HG02642 (cell line): ENCODE measurements at regions not wholly inside any gene's neighbourhood (a gene's known extent, or its start where the extent isn't known, plus 50 kb on each side); places are given as distances from the start of the nearest gene placed in this dataset.
"Not testable (repeated sequence)": the region's sequence is repeated elsewhere in the genome, so short reads cannot be mapped to it uniquely, and the experiment has no call there.

Source experiments
- ATAC-seq: cut with Tn5 transposase; IDR thresholded peaks from one replicate; pipeline ENCODE4 v1.9.1; 2021; ENCODE audit warnings: mild to moderate bottlenecking; ENCODE audit not compliant: unreplicated experiment, poor library complexity

DNA sequence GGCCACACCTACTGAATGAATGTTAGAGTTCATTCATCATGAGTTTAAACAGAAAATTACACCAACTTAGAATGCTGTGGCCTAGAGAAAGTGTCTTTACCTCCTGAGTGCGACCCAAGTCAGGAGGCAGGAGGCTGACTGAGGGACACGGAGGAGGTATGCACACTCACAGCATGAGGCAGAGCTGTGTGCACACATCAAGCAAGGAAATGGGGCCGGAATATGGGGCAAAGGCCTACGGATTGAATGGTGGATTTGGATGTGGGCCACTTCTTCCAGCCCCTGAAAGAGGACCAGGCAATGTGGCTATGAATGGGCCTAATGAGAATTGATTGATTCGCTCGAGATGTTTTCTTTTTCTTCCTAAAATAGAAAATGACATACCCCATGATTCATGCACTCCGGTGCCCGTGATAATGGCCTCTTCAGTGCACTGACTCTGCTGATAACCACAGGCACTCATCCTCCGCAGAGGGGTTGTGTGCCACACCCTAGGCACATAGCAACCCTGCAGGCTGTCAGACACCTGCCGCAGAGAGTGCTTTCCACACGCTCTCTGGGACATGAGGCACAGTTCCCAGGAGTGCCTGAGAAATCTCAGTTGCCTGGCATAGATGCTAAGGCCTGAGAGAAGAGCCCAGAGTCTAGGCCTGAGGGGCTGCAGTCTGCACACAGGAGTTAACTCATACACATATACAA is 155.5 kb downstream of the GLUL start:
- ATAC-seq = no peak

DNA sequence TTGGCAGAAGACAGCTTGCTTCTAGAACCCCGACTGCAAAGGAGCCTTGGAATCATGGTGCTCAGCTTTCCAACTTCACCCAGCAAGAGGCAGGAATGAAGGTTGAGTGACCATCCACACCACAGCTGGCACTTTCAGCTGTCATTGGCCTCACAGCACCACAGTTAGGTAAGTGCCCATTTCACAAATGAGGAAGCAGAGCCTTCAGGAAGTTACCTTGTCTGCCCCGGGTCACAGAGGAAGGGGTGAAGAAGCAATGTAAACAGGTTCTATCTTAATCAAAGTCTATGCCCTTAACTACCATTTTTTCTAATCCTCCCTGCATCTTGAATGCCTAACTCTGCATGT is 156.0 kb downstream of the GLUL start:
- no peak for ATAC-seq

DNA sequence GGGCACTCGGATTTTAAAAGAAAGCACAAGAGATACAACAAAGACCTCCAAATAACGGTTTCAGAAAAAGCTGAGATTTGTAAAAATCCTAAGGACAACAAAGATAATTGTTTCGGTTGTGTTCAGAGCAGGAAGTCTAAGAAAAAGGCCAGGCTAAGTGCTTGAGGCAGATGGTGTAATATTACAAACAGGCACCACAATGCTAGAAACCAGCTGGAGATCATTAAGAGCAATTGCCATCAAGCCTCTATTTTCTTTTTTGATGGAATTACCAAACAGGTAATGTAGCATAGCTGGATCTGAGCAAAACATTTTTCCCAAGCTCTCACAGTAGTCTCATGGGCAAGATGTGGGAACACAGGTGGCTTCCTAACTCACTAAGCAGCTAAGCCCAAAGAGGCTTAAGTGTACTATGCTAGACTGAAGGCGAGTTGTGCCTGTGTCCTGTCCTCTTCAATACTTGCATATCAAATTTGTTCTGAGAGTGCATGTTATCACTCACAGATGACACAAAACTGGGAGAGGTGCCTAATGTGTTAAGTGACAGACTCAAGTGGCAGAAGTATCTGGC is 161.6 kb downstream of the GLUL start:
- no peak for ATAC-seq

DNA sequence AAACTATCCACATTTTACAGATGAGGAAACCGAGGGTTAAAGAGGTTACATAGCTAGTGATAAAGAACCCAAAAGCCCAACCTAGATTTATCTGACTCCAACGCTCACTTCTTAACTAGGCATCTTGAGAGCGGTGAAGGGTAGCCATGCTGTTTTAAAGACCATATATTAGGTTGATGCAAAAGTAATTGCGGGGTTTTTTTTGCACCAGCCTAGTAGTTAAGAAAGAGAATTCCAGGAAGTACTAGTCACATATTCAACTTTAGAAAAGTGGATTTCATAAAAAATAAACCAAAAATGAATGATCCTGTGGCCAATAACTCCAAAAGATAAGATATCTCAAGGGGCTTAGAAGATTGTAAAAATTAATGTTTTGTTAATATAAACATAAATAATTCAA is 162.1 kb downstream of the GLUL start:
- ATAC-seq = no peak

DNA sequence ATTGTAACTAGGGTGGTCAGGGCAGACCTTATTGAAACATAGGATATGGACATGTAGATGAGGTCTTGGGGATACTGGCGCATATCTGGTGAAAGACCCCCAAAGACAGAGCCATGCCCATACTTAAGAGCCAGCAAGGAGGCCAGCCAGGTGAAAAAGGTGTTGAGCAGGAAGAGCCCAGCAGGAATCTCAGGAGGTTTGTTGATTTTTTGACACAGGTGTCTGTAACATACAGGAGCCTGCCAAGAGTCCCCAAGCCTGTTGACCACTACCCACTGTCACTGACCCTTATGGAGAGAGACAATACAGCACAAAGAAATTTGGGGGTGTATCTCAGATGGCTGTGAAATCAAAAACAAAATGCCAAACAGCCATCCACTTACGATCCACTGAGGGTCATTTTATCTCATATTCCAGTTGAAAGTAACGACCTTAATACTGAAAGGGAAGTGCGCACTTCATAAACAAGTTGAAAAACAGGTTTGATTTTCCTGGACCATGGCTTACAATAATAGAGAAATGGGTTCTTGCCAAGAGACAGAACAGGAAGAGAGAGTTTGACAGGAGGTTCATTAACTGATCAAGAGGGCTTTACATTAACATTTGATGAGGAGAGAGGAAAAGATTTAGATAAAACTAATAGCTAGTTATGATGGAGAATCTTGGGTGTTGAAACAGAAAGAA is 163.6 kb downstream of the GLUL start:
- ATAC-seq = no peak

DNA sequence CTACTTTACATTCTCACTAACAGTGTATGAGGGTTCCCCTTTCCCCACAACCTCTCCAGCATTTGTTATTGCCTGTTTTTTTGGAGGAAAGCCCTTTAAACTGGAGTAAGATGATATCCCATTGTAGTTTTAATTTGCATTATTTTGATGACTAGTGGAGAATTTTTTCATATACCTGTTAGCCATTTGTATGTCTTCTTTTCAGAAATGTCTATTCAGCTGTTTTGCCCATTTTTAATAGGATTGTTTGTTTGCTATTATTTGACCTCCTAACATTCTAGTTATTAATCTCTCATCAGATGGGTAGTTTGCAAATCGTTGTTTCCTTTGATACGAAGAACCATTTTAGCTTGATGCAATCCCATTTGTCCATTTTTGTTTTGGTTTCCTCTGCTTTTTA is 165.0 kb downstream of the GLUL start:
- ATAC-seq = no peak

DNA sequence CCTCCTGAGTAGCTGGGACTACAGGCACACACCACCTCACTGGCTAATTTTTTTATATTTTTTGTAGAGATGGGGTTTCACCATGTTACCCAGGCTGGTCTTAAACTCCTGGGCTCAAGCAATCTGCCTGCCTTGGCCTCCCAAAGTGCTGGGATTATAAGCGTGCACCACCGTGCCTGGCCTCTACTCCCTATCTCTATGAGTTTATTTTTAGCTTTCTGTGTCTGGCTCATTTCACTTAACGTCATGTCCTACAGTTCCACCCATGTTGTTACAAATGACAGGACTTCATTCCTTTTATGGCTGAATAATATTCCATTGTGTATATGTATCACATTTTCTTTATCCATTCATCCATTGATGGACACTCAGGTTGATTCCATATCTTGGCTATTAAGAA is 164.2 kb upstream of the ZNF648 start:
- ATAC-seq = not testable (repeated sequence)

DNA sequence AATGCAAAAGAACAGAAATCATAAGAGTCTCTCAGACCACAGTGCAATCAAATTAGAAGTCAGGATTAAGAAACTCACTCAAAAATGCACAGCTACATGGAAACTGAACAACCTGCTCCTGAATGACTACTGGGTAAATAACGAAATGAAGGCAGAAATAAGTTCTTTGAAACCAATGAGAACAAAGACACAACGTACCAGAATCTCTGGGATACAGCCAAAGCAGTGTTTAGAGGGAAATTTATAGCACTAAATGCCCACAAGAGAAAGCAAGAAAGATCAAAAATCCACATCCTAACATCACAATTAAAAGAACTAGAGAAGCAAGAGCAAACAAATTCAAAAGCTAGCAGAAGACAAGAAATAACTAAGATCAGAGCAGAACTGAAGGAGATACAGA is 160.5 kb upstream of the ZNF648 start:
- not testable (repeated sequence) for ATAC-seq

DNA sequence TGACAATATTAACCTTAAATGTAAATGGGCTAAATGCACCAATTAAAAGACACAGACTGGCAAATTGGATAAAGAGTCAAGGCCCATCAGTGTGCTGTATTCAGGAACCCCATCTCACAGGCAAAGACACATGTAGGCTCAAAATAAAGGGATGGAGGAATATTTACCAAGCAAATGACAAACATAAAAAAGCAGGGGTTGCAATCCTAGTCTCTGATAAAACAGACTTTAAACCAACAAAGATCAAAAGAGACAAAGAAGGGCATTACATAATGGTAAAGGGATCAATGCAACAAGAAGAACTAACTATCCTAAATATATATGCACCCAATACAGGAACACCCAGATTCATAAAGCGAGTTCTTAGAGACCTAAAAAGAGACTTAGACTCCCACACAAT is 159.9 kb upstream of the ZNF648 start:
- not testable (repeated sequence) for ATAC-seq

DNA sequence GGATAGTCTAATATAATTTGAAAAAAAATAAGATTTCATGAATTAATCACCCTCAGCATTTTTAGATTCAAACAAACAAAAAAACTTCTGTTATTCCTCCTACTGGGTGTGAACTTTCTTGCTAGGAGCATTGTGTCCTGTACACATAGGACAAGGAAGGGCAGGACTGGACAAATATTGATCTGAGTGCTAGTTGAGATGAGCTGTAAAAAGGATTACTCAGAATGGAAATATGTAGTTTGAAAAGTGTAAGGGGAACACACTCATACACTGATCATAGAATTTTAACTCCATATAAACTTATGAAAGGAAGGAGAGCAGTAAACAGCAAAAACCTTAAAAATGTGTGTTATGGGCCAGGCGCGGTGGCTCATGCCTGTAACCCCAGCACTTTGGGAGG is 156.5 kb upstream of the ZNF648 start:
- no peak for ATAC-seq

DNA sequence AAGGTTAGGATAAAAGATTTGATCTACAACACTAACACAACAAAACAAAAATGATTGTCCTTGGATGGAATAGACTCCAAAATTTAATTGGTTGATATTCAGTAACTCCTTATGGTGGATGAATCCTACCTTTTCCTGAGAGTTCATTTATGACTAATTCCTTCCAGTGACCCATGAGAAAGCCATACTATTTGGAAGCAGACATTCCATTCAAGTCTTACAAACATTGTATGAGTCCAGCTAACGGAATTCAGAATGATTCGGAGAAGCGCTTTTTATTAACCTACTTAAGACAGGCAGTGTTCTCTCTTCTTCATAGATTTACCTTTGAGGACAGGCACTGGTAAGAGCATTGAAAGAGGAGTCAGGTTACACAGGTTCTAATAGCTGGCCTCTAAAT is 155.6 kb upstream of the ZNF648 start:
- ATAC-seq = no peak

DNA sequence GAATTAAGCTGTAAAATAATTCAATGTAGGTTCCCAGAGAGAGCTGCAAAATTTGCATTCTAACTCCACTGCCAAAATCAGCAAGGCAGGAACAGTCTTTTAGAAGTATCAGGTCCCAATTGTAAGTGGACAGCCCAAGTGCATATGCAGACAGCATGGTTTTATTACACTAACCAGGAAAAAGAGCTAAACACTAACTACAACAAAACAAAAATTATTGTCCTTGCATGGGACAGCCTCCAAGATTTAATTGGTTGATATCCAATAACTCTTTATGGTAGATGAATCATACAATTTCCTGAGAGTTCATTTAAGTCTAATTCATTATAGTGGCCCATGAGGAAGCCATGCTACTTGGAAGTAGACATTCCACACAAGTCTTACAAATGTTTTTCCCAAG is 154.3 kb upstream of the ZNF648 start:
- no peak for ATAC-seq

DNA sequence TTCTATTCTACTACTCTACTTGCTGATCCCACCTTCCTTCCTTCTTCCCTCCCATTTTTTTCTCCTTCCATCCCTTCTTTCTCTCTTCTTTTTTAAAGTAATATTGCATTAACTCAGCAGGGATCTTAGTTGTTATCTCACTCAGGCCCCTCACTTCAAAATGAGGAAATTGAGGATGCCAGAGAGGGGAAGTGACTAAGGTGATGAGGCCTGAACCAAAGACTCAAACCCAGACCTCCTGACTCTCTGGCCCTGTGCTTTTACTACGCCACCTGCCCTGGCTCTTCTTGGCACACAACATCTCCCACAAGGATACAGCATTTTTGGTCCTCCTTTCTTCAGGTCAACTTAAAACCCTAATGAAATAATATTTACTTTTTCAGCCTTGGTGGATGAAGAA is 151.7 kb upstream of the ZNF648 start:
- ATAC-seq = no peak

DNA sequence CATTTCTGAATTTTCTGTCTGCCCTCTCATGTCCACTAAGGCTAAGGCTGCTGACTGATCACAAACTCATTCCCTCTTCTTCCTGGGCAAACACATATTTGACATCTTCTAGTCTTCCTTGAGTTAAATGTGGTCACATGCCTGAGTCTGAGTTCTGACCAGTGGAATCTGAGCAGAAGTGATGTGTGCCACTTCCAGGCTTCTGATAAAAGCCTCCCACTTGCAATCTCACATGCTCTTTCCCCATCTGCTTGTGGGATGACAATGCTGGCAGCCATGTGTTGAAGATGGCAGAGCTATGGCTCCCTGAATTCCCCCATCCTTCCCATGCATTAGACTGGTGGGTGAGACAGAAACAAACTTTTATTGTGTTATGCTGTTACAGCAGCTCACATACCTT is 149.9 kb upstream of the ZNF648 start:
- no peak for ATAC-seq

DNA sequence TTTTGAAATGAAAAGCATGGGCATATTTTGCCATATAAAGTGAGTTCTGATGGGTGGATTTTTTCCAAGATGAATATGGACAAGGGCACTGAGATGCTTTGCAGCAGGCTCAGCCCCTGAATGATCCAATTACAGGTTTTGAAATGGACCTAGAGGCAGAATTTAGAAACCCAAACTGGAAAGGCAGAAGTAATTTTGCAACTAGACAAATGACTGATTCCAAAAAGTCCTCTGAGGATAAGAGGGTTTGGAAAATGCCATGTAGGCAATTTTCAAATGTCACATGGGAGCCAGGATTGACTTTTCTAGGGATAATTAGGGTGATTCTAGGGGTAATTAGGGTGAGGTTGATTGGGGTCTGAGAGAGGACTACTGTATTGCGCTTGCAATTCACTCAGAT is 148.9 kb upstream of the ZNF648 start:
- ATAC-seq = no peak

DNA sequence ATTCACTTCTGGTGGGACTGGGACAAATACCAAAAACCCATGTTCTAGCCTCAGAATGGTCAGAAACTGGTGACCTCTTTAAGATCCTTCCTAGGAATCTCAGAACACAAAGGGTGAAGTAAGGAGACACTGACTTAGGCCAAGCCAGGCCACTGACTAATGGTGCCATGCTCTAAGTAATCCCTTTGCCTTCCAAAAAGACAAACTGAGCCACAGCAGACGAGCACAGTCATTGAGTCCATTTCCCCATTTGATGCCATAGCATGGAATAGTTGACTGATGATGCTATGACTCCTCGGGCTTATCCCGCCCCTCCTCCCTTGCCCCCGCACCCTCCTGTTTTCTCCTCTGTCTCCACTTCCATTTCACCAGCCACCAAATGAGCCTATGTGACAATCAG is 145.8 kb upstream of the ZNF648 start:
- ATAC-seq = no peak

DNA sequence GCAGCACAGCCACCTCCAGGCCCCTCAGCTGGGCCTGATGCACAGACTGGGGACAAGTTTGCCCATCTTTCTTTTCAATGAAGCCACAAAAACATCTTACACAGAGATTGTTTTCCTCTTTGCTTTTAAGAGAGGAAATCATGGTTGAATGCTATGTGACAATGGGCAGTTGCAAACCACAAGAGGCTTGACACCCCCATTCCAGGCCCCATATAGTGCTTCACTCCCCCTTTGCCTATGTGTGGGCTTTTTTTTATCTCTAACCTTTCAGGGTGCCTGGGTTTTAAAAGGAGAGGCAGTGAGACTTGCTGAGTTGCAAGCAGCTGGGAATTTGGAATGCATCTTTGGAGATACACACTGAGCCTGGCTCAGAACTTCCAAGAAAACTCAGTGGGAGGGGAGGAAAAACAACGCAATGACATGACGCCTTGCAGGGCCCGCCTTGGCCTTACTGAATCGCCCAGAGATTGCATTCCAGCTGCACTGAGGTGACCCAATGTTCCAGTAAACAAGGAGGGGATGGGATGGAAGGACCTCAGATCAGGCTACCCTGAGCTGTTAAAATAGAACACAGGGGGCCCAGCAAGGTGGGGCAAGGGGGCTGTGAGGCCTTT is 145.2 kb upstream of the ZNF648 start:
- ATAC-seq = no peak

DNA sequence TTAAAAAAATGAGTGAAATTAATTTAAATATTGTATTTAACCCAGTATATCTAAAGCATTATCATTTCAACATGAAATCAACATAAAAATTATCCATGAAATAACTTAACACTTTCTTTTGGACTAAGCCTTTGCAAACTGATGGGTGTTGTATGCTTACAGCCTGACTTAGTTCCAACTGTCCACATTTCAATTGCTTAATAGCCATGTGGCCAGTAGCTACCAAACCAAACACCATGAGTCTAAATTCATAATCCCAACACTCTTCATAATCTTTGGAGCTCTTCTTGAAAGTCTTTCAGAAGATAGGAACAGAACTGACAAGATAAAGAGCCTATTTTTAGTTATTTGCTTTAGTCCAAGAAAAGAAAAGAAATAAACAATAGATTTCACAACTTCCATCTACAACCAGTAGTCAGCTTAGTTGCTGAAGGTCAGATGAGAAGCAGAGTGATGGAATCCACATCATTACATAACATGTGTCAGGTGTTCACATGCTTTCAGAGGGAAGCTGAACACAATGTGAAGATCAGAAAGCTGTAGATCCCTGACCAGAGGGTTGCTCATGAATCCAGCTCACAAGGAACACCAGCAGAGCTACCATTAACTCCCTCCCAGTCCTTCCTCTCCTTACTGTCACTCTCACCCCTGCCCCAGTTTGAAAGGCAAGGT is 144.0 kb upstream of the ZNF648 start:
- no peak for ATAC-seq

DNA sequence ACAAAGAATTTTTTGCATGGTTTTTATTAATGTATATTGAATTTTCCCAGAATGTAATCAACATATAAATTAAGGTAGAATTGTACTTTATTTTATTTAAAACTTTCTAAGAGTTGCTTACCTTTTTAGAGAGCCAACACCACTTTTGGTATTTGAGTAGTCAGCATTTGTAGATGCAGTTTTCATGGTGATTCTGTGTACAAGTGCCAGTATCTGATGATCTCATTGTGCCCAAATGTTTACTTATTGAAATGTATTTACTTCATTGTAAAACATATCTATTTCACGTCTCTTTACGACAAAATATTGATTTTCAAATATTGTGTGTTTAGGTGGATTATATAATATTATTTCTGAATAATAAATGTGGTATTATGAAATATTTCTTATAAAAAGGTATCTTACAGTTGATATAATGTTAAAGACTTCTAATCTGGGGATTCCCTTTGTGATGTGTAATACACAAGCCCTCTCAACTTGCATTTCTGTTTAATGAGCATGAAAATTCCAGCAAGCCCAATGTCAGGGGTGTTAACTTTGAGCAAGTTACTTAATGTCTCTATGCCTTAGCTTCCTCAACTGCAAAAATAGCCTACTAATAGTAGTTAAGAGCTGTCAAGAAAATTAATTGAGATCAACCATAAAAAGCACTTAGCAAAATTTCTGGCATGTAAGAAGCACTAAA is 141.8 kb upstream of the ZNF648 start:
- no peak for ATAC-seq

DNA sequence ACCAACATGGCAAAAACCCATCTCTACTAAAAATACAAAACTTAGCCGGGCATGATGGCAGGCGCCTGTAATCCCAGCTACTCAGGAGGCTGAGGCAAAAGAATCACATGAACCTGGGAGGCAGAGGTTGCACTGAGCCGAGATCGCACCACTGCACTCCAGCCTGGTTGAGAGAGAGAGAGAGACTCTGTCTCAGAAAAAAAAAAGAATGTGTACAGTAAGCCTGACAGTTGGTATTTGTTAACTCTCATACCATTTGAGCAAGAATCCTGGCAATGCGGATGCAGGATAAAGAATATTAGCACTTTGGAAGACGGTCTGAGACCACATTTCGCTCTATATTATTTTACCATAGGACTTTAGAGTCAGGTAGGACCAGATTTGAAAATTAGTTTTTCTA is 140.0 kb upstream of the ZNF648 start:
- not testable (repeated sequence) for ATAC-seq
